Esophagus muscularis mucosa (tissue), 4 donors: ENCODE measurements at regions not wholly inside any gene's neighbourhood (a gene's known extent, or its start where the extent isn't known, plus 50 kb on each side); places are given as distances from the start of the nearest gene placed in this dataset.

Experiments
- DNase-seq: peaks from one replicate; pipeline ENCODE4 v3.0.0-alpha.2; 2017; ENCODE audit errors: extremely low spot score
- H3K27ac ChIP-seq, 4 donors: fragments of 200-600 bp; sonication (generic); replicated peaks in 1 of 4; 1 replicate in 3 of 4; 2 replicates in 1 of 4; pipeline ENCODE4 v1.5.1; 2016 to 2019; ENCODE audit warnings: mild to moderate bottlenecking in 1 of 4
- H3K27me3 ChIP-seq, 4 donors: fragments of 200-600 bp; sonication (generic); one replicate each; pipeline versions ENCODE4 v1.5.1 to v1.6.0; 2016 to 2019
- H3K36me3 ChIP-seq, 4 donors: fragments of 200-600 bp; sonication (generic); one replicate each; pipeline ENCODE4 v1.5.1; 2016 to 2019
- H3K4me1 ChIP-seq, 4 donors: fragments of 200-600 bp; sonication (generic); one replicate each; pipeline ENCODE4 v1.5.1; 2016 to 2019
- H3K4me3 ChIP-seq, 4 donors: fragments of 200-600 bp; sonication (generic); 1 replicate in 2 of 4; 2 replicates in 2 of 4; pipeline ENCODE4 v1.5.1; 2016 to 2019; ENCODE audit warnings: mild to moderate bottlenecking in 4 of 4, moderate library complexity in 1 of 4
- H3K9me3 ChIP-seq, 4 donors: fragments of 200-600 bp; sonication (generic); 1 replicate in 3 of 4; 2 replicates in 1 of 4; pipeline ENCODE4 v1.5.1; 2016 to 2019
- EP300 ChIP-seq: sonication (generic); formaldehyde crosslinking; IDR thresholded peaks from one replicate; pipeline ENCODE4 v1.6.1; 2017; ENCODE audit warnings: antibody characterized with exemption
- POLR2A ChIP-seq: fragments of 450-650 bp; IDR thresholded peaks from one replicate; pipeline ENCODE4 v1.6.1; 2017; ENCODE audit warnings: antibody characterized with exemption, moderate library complexity, mild to moderate bottlenecking, low read depth
- POLR2AphosphoS5 ChIP-seq, 2 donors: sonication (generic); formaldehyde crosslinking; IDR thresholded peaks; one replicate each; pipeline ENCODE4 v1.6.1; 2017; ENCODE audit warnings: antibody characterized with exemption in 2 of 2
- WGBS: methylation state at CpG from one replicate; pipeline ENCODE4 v1.1.5; 2018; 5-methylcytosine and 5-hydroxymethylcytosine counted together
- intact Hi-C: fragments of 100-400 bp; cut with DNase I; formaldehyde crosslinking; loops from one replicate; pipeline ENCODE4 v1.15.1; 2023
- TF ChIP-seq, protein P1 (sequence below), 3 experiments: fragments of 200-600 bp in 2 of 3; fragments of 450-650 bp in 1 of 3; sonication (generic) in 2 of 3; IDR thresholded peaks; one replicate each; pipeline ENCODE4 v1.5.1; 2017 to 2019; ENCODE audit warnings: antibody characterized with exemption in 3 of 3, mild to moderate bottlenecking in 2 of 3, moderate library complexity in 1 of 3

DNA sequence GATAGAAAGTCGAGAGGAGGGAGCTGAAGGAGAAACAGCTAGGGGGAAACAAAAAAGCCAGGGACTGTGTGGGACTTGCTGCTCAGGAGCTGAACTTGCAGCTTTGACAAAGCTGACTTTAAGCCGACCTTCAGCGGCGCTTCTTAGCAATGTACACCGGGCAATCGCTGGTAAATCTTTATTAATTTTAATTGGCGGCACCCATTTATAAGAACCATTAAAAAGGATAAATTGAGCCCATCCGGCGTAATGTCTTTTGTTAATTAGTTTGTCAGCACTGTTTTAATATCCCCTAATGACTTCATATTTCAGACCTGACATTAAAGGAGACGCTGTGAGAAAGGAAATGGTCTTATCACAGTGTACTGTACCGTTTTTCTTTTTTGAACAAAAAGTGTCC is 86.2 kb upstream of the VASH1 start:
- 87% methylated on average over 11 of the region's 11 CpGs for WGBS
- no peaks in the 10 kb centered on the region for H3K9me3 ChIP-seq
- intact Hi-C loops, result no loop called here

DNA sequence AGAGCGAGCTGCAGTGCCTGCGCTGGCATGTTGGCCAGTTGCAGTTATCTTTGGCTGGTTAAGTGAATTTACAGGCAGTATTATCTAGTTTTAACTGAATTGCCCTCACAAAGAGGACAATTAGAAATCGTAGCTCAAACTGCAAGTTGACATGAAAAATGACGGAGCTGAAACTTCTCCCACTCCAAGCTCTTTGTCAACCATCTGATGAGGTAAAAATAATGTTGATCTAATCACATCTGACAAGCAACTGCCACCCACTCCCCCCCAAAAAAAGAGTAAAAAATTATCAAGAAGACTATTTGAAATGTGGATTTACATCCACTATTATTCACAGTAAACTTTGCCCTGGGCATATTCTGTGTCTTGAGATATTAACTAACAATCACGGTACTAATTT is 84.7 kb upstream of the VASH1 start:
- WGBS, result 86% methylated on average over 5 of the region's 5 CpGs
- intact Hi-C loops, result no loop called here
- no peaks in the 10 kb centered on the region for H3K27me3 ChIP-seq
- no peaks in the 10 kb centered on the region for H3K36me3 ChIP-seq
- no peak overlapping the region for H3K4me3 ChIP-seq
- H3K9me3 ChIP-seq, result peaks cover 0 to 8% (median 4%) of the 10 kb centered on the region in 4 donors
- H3K4me1 ChIP-seq, result no peaks in the 10 kb centered on the region
- H3K27ac ChIP-seq, result no peak overlapping the region
- TF ChIP-seq EP300, result no peak
- TF ChIP-seq, protein P1, sequence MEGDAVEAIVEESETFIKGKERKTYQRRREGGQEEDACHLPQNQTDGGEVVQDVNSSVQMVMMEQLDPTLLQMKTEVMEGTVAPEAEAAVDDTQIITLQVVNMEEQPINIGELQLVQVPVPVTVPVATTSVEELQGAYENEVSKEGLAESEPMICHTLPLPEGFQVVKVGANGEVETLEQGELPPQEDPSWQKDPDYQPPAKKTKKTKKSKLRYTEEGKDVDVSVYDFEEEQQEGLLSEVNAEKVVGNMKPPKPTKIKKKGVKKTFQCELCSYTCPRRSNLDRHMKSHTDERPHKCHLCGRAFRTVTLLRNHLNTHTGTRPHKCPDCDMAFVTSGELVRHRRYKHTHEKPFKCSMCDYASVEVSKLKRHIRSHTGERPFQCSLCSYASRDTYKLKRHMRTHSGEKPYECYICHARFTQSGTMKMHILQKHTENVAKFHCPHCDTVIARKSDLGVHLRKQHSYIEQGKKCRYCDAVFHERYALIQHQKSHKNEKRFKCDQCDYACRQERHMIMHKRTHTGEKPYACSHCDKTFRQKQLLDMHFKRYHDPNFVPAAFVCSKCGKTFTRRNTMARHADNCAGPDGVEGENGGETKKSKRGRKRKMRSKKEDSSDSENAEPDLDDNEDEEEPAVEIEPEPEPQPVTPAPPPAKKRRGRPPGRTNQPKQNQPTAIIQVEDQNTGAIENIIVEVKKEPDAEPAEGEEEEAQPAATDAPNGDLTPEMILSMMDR (IDR thresholded peaks at IDR 0.05), result no peak
- TF ChIP-seq POLR2A, result no peak
- DNase-seq, result no peak

More for the DNA sequence above, 86.2 kb upstream of the VASH1 start:
- TF ChIP-seq POLR2A, result no peak
- TF ChIP-seq, protein P1 (IDR thresholded peaks at IDR 0.05), result no peak
- H3K27me3 ChIP-seq, result no peaks in the 10 kb centered on the region
- H3K36me3 ChIP-seq, result no peaks in the 10 kb centered on the region
- no peaks in the 10 kb centered on the region for H3K4me1 ChIP-seq
- H3K27ac ChIP-seq, result no peak overlapping the region
- no peak overlapping the region for H3K4me3 ChIP-seq
- DNase-seq, result no peak

DNA sequence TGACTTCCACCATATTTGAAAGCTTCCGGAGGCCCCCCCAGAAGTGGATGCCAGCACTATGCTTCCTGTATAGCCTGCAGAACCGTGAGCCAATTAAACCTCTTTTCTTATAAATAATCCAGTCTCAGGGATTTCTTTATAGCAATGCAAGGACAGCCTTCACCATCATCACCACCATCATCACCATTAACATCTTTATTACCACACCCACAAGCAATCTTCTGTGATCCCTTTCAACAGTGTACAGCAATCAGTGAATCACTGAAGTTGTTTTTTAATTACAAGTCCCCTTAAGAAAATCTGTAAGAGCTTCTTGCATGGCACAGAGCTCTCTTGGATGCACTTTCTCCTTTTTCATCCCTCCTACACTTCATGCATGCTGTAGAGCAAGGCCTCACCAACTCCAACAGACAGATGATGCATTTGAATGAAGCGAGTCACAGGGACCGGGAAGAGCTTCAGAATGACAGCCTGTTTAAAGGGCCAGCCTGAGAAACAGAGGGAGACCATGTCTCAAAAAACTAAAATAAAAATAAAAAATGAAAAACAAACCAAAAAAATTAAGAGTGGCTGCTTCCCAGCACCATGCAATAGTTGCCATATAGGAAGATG is 83.6 kb upstream of the VASH1 start:
- Histone ChIP-seq H3K27ac (no peak overlapping the region), H3K36me3 (no peaks in the 10 kb centered on the region), H3K4me1 (no peaks in the 10 kb centered on the region), H3K4me3 (no peak overlapping the region), H3K27me3 (no peaks in the 10 kb centered on the region), H3K9me3 (peaks cover 0 to 19% (median 9%) of the 10 kb centered on the region in 4 donors)
- WGBS, result 74% methylated on average over 4 of the region's 4 CpGs
- no peak for DNase-seq
- TF ChIP-seq POLR2A, result no peak
- no peak for TF ChIP-seq EP300
- TF ChIP-seq POLR2AphosphoS5 (IDR thresholded peaks at IDR 0.05), result no peak
- TF ChIP-seq, protein P1 (IDR thresholded peaks at IDR 0.05), result no peak
- intact Hi-C loops, result no loop called here

DNA sequence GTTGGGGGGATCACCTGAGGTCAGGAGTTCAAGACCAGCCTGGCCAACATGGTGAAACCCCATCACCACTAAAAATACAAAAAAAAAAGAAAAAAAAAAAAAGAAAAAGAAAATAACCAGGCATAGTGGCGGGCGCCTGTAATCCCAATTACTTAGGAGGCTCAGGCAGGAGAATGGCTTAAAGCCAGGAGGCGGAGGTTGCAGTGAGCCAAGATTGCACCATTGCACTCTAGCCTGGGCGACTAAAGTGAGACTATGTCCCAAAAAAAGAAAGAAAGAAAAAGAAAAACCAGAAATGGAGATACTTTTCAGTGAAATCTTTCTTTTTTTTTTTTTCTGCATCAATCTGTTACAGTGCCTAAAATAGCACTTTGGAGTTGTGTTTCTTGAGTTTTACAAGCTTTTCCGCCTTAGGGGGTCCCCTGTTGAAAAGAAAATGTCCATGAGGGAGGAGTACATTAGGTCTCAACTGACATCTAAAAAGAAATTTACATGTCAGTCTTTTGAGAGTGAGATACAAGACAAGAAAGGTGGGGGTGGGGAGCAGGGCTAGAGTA is 82.9 kb upstream of the VASH1 start:
- no peaks in the 10 kb centered on the region for H3K36me3 ChIP-seq
- H3K27me3 ChIP-seq, result no peaks in the 10 kb centered on the region
- 93% methylated on average over 5 of the region's 5 CpGs for WGBS
- DNase-seq, result peak; percentile 14
- peaks cover 0 to 26% (median 16%) of the 10 kb centered on the region in 4 donors for H3K9me3 ChIP-seq
- TF ChIP-seq, protein P1 (IDR thresholded peaks at IDR 0.05), result no peak
- no peak for TF ChIP-seq EP300
- H3K4me3 ChIP-seq, result no peak overlapping the region
- no peak overlapping the region for H3K27ac ChIP-seq
- intact Hi-C loops, result no loop called here
- no peaks in the 10 kb centered on the region for H3K4me1 ChIP-seq

DNA sequence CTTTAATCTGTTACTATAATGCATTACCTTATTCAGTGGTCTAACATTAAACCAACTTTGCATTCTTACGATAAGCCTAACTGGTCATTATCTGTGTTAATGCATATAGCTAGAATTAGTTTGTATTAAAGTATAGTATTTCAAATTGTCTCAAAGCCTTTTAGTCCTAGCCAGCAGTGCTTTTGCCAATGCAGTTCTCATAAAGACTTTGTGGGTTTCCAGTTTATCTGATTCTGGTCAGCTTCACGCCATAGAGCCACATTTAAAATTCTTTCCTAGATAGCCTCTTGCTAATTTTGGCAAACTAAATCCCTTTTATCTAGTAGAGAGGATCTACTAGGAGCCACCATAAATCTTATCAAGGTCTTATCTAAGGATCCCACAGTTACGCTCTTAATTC is 78.9 kb upstream of the VASH1 start:
- H3K27me3 ChIP-seq, result no peaks in the 10 kb centered on the region
- intact Hi-C loops, result no loop called here
- no peaks in the 10 kb centered on the region for H3K4me1 ChIP-seq
- TF ChIP-seq POLR2A (no peak), EP300 (no peak), POLR2AphosphoS5 (IDR thresholded peaks at IDR 0.05) (no peak)
- TF ChIP-seq, protein P1 (IDR thresholded peaks at IDR 0.05), result no peak
- H3K9me3 ChIP-seq, result peaks cover 0 to 43% (median 18%) of the 10 kb centered on the region in 4 donors
- peak; percentile 4 for DNase-seq
- H3K27ac ChIP-seq, result no peak overlapping the region
- WGBS, result 87% methylated on average over 3 of the region's 3 CpGs
- no peak overlapping the region for H3K4me3 ChIP-seq
- no peaks in the 10 kb centered on the region for H3K36me3 ChIP-seq
